CD4-positive, alpha-beta T cell treated with Interleukin-12 subunit alpha and Interleukin-12 subunit beta, for 1 hour (primary cell): ENCODE measurements at regions not wholly inside any gene's neighbourhood (a gene's known extent, or its start where the extent isn't known, plus 50 kb on each side); places are given as distances from the start of the nearest gene placed in this dataset.
"Not testable (repeated sequence)": the region's sequence is repeated elsewhere in the genome, so short reads cannot be mapped to it uniquely, and the experiment has no call there.

Source experiments
- DNase-seq: peaks from one replicate; pipeline ENCODE4 v3.0.0-alpha.2; 2020

DNA sequence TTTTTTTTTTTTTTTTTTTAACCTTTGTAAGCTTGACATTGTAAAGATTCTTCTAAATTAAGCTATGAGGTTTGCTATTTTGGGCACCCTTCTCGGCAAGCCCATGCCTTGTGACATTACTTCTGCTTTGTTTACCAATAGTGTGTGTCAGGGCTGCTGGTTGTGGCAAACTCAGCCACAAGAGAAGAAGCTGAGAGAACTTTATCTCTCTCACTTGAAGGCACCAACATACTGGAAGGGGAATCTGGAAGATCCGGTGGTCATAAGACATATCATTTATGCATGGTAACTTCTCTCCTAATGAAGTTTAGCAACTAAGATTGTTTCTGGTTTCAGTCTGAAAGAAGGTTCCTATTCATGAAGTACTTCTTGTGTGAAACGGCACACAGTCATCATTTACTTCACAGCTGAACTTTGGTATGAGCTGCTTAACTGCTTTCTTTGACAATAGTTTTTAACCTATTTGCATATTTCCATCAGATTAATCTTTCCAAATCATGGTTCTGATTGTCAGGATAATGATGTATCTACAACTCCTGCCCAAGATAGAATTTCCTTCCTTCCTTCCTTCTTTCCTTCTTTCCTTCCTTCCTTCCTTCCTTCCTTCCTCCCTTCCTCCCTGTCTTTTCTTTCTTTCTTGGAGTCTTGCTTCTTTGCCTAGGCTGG is 189.3 kb downstream of the NFKBIZ start:
- DNase-seq, result no peak

DNA sequence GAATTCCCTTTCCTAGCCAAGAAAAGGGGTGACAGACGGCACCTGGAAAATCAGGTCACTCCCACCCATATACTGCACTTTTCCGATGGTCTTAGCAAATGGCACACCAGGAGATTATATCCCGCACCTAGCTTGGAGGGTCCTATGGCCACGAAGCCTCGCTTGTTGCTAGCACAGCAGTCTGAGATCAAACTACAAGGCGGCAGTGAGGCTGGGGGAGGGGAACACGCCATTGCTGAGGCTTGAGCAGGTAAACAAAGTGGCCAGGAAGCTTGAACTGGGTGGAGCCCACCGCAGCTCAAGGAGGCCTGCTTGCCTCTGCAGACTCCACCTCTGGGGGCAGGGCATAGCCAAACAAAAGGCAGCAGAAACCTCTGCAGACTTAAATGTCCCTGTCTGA is 190.8 kb downstream of the NFKBIZ start:
- not testable (repeated sequence) for DNase-seq

GRCh38 chr3:102053375-102053989 is 204.2 kb downstream of the NFKBIZ start:
- no peak for DNase-seq

DNA sequence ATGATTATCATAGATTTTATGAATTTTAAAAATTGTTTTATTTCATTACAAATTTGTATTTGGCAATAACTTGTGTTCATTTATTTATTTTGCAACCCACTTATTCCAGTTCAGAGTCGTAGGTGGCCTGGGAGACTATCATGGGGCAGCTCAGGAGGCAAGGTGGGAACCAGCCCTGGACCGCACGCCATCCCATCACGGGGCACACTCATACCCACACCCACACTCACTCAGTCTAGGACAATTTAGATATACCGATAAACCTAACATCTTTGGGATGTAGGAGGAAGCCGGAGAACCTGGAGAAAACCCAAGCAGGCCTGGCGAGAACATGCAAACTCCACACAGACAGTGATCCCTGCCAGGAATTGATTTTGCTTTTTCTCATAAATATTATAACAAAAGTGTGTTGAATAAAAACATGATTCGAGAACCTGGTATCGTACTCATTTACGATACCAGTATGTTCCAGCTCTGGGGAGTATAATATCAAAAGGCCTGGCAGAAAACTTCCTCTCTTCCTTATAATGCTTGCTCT is 205.3 kb downstream of the NFKBIZ start:
- no peak for DNase-seq

- DNase-seq, result peak; percentile 63
Observed at GRCh38 chr3:102057781-102058421, 208.6 kb downstream of the NFKBIZ start.

DNA sequence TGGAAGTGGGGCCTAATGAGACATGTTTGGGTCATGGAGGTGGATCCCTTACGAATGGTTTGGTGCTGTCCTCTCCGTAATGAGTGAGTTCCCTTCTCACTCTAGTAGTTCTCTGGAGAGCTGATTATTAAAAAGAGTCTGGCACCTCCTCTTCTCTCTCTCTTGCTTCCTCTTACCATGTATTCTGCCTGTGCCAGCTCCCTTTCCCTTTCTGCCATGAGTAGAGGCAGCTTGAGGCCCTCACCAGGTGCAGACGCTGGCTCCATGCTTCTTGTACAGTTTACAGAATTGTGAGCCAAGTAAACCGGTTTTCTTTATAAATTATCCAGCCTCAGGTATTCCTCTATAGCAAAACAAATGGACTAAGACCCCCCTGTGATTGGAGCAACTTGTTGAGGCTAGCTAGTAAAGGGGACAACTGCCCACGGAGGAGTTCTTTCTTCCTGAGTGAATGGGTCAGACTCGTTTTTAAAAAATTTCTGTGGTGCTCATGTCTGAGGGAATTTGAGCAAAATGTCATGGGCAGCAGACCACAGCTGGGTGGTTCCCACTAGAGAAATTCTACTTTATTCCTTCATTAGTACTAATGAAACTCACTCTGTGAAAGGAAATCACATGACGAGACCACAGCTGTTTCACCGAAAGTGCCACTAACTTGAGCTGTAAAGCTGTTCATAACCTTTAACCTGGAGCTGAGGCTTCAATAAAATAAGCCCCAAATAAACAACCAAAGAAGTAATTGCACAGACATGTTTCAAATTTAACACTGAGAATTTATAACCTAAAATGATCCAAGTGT is 210.0 kb downstream of the NFKBIZ start:
- DNase-seq, result peak; percentile 16

DNA sequence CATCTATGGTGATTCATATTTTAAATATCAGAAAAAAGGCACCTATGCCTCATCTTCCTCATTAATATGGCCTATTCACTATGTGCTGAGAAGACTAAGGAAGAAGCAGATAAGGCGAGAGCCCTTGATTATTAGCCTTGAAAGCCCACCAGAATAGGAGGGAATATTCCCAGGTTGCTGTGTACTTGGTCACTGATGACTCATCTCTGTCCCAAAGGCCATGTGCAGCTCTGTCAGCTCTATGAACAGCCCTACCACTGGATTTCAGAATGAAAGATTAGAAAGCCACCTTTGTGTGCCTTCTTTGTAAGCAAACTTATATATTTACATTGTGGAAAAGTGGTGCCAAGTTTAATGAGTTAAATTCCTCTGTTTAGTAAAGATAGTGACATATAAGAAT is 211.5 kb downstream of the NFKBIZ start:
- DNase-seq, result no peak

GRCh38 chr3:102063572-102063971 is 214.3 kb downstream of the NFKBIZ start:
- DNase-seq, result no peak

GRCh38 chr3:102066470-102066869 is 217.2 kb downstream of the NFKBIZ start:
- DNase-seq, result no peak

DNA sequence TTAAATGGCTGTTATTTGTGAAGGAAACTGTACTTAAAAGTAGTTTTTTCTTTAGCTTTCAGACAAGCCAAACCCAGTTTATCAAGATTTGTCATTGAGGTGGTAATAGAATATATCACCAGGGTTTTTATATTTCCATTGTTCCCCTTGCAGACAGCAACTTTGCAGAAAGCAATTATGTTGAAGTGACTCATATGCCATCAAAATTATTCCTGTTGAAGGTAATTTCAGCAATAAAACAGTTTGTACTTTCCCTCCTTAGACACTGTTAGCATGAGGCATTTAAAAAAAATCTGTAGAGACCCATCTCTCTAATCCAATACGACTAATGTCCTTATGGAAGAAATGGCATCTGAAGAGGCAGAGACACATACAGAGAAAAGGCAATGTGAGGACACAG is 219.0 kb downstream of the NFKBIZ start:
- no peak for DNase-seq

GRCh38 chr3:102068736-102069135 is 219.4 kb downstream of the NFKBIZ start:
- no peak for DNase-seq

DNA sequence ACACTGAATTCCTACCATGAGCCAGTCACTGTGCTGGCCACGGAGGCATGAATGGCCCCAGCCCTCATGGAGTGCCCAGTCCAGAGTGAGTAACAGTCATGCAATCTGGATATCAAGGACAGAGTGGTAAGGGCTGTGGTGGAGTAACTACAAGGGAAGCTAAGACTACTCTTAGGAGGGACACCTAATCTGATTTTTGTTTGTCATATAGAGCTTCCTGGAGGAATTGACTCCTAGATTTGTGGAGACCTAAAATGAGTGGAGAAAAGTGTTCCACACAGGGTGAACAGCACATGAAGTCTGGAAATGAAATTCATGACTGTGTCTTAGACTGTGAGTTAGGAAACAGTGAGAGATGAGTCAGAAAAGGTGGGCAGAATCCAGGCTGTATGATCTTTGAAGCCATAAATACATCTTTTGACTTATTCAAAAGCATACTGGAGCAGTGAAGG is 219.9 kb downstream of the NFKBIZ start:
- DNase-seq, result no peak

DNA sequence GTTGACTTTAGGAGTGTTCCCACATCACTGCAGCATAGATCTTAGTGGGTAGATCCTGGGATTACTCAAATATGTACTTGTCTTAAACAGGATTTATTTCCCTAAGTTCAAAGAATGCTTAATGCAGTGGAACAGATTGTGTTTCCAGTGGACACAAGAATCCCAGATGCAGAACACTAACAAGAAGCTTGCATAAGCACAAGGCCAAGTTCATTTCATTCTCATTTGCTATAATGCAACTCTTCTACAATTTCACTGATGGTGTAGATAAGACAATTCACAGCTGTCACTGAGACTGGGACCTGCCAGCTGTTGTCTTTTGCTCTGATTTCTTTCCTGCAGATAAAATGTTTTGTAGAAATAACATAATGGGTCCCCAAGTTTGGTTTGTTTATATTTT is 225.6 kb downstream of the NFKBIZ start:
- no peak for DNase-seq

GRCh38 chr3:102078401-102078800 is 229.1 kb downstream of the NFKBIZ start:
- DNase-seq, result no peak

- no peak for DNase-seq
Observed at GRCh38 chr3:102078854-102079808, 229.8 kb downstream of the NFKBIZ start.

- DNase-seq, result no peak
Observed at GRCh38 chr3:102079809-102080197, 230.5 kb downstream of the NFKBIZ start.

- no peak for DNase-seq
Observed at GRCh38 chr3:102081572-102082289, 232.4 kb downstream of the NFKBIZ start.

GRCh38 chr3:102083473-102083872 is 234.2 kb downstream of the NFKBIZ start:
- DNase-seq, result no peak

DNA sequence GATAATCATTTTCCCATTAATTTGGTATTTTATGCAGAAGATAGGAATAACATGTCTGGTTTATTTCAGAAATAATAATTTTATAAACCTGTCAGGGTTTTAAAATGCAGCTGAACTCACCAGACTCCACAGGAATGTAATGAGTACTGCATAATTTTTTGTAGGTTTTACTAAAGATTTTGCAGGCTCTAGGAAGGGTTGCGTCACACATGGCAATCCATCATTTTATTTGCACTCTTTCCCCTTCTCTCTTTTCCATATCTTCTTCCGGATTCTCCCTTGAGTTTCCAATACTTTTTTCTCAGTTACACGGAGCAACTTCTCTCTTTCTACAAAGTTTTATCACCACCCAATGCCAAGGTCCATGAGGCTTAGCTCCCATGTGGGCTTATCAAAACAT is 234.7 kb downstream of the NFKBIZ start:
- DNase-seq, result no peak

DNA sequence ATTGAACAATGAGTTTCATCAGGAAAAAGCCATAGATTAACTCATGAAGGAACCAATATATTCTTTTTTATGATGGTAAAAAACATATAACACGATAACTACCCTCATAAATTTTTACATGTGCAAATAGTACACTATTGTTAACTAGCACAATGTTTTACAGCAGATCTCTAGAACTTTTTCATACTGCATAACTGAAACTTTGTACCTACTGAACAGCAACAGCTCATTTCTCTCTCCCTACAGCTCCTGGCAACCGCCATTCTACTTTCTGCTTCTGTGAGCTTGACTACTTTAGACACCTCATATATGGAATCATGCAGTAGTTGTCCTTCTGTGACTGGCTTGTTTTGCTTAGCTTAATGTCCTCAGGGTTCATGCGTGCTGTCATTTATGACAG is 235.4 kb downstream of the NFKBIZ start:
- no peak for DNase-seq

DNA sequence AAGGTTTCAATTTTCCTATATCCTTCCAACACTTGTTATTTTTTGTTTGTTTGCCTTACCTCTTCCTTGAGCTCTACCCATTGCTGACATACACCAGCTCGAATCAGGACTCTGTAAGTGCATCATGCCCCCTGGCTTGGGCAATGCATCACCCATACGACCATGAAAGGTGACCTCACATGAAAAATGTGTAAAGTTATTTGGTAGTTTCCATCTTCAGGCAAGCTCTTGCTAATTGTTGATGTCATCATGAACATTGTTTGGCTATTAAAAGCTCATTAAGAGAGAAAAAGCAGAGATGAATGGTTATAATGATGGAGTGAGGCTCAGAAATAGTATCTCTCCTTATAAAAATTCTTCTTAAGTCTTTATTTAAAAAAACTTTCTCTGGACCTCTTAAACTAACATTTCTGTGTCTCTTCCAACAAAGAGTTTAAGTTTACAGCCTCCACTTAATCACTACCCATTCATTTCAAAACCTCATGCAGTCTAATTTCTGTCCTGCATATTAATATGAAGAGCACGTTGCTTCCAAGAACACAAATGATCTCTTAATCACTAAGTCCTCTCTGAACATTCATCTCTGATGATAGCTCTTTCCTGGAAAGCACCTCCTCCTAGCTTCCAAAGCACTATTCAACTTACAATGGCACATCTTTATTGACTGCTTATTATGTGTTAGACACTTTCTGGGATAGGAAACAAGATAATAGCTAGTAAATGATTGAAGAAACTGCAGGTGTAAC is 236.3 kb downstream of the NFKBIZ start:
- DNase-seq, result no peak
